ENCODE measurements at regions not wholly inside any gene's neighbourhood (a gene's known extent, or its start where the extent isn't known, plus 50 kb on each side); places are given as distances from the start of the nearest gene placed in this dataset.
A peak's percentile ranks its signal among the peaks of the same experiment; 100 is the strongest.
"Not testable (repeated sequence)": the region's sequence is repeated elsewhere in the genome, so short reads cannot be mapped to it uniquely, and the experiment has no call there.

DNA sequence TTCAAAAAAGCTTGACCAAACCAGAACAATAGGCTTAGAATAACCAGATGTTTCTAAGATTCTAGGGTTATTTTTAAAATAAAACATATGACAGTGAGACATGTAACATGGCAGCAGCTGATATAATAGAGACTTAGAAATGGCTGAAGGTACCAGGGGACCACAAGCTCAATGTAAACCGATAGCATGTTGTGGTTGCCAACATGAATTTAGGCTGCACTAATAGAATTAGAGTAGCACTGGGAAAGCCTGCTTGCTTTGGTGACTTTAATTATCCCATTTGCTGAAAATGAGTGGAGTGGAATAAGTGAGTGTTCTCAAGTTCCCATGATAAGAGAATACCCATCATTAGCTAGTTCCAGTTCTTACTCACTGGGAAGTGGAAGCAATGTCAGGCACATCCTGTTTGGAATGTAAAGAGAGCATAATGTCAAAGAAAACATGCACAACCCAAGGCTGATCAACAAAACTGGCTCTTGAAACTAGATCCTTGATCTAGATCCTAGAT is 621.2 kb upstream of the CDH5 start:
- no peak for DNase-seq

- no peak for DNase-seq
Measured at GRCh38 chr16:65744401-65744800, 622.1 kb upstream of the CDH5 start.

GRCh38 chr16:65743558-65743957 is 621.7 kb upstream of the CDH11 start:
- no peak for DNase-seq

DNA sequence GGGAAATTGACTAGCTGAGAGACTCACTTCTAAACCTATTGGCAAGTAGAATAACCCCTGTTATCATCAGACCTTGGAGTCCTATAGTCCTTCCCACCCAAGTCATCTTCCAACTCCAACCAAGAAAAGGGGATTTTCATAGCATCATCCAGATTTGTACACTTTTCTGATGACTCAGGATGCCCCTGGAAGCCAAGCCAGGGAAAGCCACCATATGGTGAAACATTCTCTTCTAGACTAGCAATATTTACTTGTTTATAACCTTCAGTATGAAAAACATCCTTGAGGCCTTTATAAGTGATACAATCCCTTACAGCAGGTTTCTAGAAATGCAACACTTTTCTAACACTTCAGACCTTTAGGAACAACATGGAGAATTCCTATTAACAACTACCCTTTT is 618.8 kb upstream of the CDH11 start:
- no peak for DNase-seq

DNA sequence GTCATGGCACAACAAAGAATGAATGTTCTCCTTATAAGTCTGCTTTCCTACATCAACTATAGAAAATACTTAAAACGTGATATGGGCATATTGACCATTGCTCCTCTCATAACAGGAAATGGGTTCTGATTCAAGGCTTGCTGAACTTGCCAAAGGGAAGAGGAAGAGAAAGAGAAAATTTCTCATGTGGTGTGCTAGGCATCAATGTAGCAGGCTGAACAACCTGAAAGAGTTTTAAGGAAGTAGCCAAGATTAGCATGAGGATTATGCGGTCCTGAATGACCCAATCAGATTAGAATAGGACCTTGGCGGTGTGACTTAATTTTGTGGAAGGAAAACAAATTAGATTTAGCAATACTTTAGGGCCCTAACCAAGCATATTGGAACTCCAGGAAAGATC is 617.7 kb upstream of the CDH11 start:
- DNase-seq, result no peak

GRCh38 chr16:65737831-65738230 is 616.0 kb upstream of the CDH11 start:
- no peak for DNase-seq

DNA sequence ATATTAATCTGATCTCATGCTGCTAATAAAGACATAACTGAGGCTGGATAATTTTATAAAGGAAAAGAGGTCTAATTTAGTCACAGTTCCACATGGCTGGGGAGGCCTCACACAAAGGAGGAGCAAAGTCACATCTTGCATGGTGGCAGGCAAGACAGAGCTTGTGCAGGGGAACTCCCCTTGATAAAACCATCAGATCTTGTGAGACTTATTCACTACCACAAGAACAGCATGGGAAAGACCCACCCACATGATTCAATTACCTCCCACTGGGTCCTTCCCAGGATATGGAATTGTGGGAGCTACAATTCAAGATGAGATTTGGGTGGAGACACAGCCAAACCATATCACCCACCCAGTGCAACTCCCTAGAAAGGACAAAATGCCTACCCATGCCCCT is 613.8 kb upstream of the CDH11 start:
- not testable (repeated sequence) for DNase-seq

- no peak for DNase-seq
Measured at GRCh38 chr16:65733721-65734120, 611.9 kb upstream of the CDH11 start.

DNA sequence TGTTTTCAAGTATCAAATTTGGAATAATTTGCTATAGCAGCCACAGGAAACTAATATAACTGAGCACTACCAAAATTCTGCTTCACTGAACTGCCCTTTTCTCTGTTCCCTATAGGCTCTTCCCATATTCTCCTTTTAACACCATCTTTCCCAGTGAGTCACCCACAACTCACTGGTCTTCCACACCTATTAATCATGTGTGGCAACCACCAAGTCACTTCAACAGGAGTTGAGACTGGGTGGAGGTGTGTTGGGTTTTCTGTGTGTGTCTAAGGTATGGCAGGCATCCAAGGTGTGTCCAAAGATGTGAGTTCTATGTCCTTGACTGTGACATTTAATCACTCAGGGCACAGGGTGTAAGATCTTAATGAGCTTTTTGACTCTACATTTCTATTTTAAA is 610.0 kb upstream of the CDH11 start:
- DNase-seq, result no peak

GRCh38 chr16:65728652-65729051 is 606.8 kb upstream of the CDH11 start:
- no peak for DNase-seq

- DNase-seq, result no peak
Measured at GRCh38 chr16:65728167-65728566, 606.3 kb upstream of the CDH11 start.

DNA sequence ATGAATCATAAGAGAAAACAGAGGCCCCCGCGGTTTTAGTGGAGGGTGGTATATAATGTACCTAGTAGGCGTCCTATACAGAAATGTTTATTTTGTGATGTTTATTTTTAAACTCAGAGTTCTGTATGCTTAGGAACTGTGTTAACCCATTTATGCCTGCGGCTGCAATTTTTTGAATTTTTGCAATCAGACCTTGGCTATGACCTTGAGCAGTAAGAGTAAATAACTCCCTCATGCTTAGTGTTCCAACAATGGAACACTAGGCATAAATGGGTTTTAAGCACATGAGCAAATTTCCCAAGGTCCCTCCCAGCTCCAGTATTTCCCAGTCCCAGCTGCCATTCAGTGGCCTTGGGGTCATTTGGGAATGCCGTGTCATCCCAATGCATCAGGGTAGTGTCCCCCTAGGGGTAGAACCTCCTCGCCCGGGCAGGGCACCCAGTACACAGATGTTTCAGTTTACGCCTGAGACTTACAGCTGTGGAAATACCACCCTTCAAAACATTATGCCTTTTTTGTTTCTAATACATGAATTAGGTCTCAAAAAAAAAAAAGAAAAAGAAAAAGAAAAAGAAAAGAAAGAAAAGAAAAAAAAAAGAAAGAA is 605.8 kb upstream of the CDH11 start:
- no peak for DNase-seq

GRCh38 chr16:65725156-65725845 is 603.4 kb upstream of the CDH11 start:
- DNase-seq, result peak; percentile 10

GRCh38 chr16:65722429-65722828 is 600.6 kb upstream of the CDH11 start:
- no peak for DNase-seq

GRCh38 chr16:65717846-65718245 is 596.0 kb upstream of the CDH11 start:
- no peak for DNase-seq

- no peak for DNase-seq
Measured at GRCh38 chr16:65716737-65717700, 595.2 kb upstream of the CDH11 start.

DNA sequence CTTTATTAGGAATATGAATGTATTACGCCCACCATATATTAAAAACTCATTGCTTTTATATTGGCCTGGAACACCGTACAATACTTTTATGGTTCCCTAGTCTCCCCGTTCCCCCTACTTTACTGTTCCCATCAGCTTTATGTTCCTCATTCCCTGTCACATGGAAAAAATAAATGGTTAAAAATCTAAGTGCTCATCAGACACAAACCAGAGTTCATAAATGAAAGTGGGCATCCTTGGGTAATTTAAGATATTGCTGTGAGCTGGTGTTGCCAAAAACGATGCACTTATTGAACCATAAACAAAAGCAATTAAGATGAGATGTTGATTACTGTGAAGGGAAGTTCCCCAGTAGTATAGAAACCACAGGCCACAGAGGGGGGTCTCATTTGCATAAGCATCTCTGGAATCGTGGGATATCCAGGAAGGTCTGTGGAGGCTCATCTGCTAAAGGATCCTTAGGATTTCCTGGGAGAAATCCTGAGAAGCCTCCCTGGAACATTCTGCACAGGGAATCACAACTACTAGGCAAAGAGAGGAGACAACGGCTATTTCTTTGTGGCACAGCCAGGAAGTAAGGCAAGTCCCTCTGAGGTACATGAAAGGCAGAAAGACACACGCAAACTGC is 591.4 kb upstream of the CDH11 start:
- DNase-seq, result no peak

GRCh38 chr16:65710107-65710506 is 588.2 kb upstream of the CDH11 start:
- DNase-seq, result no peak

- DNase-seq, result no peak
Measured at GRCh38 chr16:65704866-65705265, 583.0 kb upstream of the CDH11 start.

GRCh38 chr16:65702707-65703402 is 581.0 kb upstream of the CDH11 start:
- DNase-seq, result no peak

DNA sequence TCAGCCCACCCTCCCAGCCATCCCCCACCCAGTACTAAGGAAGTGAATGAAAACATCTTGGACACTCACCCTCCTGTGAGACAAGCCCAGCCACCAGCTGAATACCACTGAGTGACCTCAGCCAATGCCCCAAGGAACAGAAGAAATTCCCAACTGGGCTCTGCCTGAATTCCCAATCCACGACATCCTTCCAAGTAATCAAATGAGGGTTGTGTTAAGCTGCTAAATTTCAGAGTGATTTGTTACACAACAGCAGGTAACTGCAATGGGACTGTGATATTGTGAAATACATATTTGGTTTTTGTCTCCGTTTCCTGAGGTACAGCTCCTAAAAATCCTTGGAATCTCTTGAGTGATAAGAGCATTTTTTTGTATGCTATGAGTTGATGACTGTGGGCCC is 578.7 kb upstream of the CDH11 start:
- DNase-seq, result no peak

DNA sequence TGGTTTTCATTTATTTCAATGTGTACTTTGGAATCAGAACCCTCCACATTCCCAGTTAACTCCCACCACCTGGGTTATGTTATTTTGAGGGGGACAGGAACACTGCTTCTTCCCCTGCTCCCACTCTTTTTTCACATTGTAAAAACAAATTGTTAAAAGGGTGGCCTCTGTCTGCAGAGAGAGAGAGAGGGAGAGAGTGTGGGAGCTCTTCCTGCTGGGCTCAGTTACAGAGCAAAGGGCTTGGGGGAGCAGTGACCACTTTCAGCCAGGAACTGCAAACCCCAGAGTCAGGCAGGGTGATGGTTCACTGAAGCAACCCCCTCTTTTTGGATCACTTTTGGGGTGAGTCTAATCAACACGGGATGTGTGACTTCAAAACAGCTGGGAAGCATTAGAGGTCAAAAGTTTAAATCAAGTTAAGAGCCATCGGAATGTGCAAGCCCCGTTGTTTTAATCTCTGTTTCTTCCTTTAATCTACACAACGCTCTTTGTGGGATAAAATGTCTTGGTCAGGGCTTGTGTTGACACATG is 577.0 kb upstream of the CDH11 start:
- no peak for DNase-seq

Data from T1000 (cell line).